CD4-positive, alpha-beta T cell (primary cell): ENCODE measurements at regions not wholly inside any gene's neighbourhood (a gene's known extent, or its start where the extent isn't known, plus 50 kb on each side); places are given as distances from the start of the nearest gene placed in this dataset.

Experiments used
- ATAC-seq: fragments of 200-7000 bp; cut with Tn5 transposase; one replicate; pipeline ENCODE4 v1.10.0; 2022; ENCODE audit warnings: mild to moderate bottlenecking; ENCODE audit not compliant: poor library complexity
- CTCF ChIA-PET: fragments of 350-600 bp; sonication (Branson Sonifier 250); formaldehyde crosslinking; loops from one replicate; lab custom pipeline; 2021; ENCODE audit warnings: antibody characterized with exemption, inconsistent platforms; lab: Charles Lee
- POLR2A ChIA-PET: fragments of 350-600 bp; sonication (Branson Sonifier 250); formaldehyde crosslinking; loops from one replicate; lab custom pipeline; 2021; ENCODE audit warnings: antibody characterized with exemption, inconsistent platforms; lab: Charles Lee
- DNase-seq, 14 experiments: peaks; one replicate each; pipeline ENCODE4 v3.0.0-alpha.2; 2013 to 2020; ENCODE audit warnings: mixed read lengths in 2 of 14
- H3K27ac ChIP-seq, 2 donors: one replicate each; pipeline versions ENCODE4 v1.5.1 to v1.7.0; 2013; ENCODE audit warnings: low read length in 2 of 2, low read depth in 1 of 2, mild to moderate bottlenecking in 1 of 2
- H3K27me3 ChIP-seq, 2 experiments: 1 replicate in 1 of 2; 2 replicates in 1 of 2; pipeline versions ENCODE4 v1.6.1 to v1.7.0; 2013; ENCODE audit warnings: low read length in 2 of 2, control low read depth in 1 of 2, mild to moderate bottlenecking in 1 of 2, moderate library complexity in 1 of 2; ENCODE audit not compliant: insufficient read depth in 2 of 2, control insufficient read depth in 1 of 2
- H3K36me3 ChIP-seq: one replicate; pipeline ENCODE4 v1.6.1; 2013; ENCODE audit warnings: low read length, control low read depth; ENCODE audit not compliant: insufficient read depth
- H3K4me1 ChIP-seq: one replicate; pipeline ENCODE4 v1.6.1; 2013; ENCODE audit warnings: low read length, control low read depth; ENCODE audit not compliant: insufficient read depth
- H3K4me3 ChIP-seq: one replicate; pipeline ENCODE4 v1.5.1; 2013; ENCODE audit warnings: mild to moderate bottlenecking, low read length, moderate library complexity
- H3K9me3 ChIP-seq, 2 experiments: 1 replicate in 1 of 2; 2 replicates in 1 of 2; pipeline versions ENCODE4 v1.6.1 to v1.7.0; 2013; ENCODE audit warnings: low read length in 2 of 2, mild to moderate bottlenecking in 2 of 2, control low read depth in 1 of 2, moderate library complexity in 1 of 2; ENCODE audit not compliant: control insufficient read depth in 1 of 2, insufficient read depth in 1 of 2
- H3K27ac Mint-ChIP-seq: one replicate; pipeline ENCODE4 v1.8.0; 2020; ENCODE audit warnings: mixed read lengths
- H3K27me3 Mint-ChIP-seq: one replicate; pipeline ENCODE4 v1.8.0; 2021; ENCODE audit warnings: mixed read lengths
- H3K36me3 Mint-ChIP-seq: one replicate; pipeline ENCODE4 v1.8.0; 2021; ENCODE audit warnings: low read depth, mixed read lengths
- H3K4me1 Mint-ChIP-seq: one replicate; pipeline ENCODE4 v1.8.0; 2021; ENCODE audit warnings: low read depth, mixed read lengths
- H3K4me3 Mint-ChIP-seq: one replicate; pipeline ENCODE4 v1.8.0; 2020; ENCODE audit warnings: mild to moderate bottlenecking, mixed read lengths
- H3K9me3 Mint-ChIP-seq: one replicate; pipeline ENCODE4 v1.8.0; 2020; ENCODE audit warnings: mixed read lengths
- intact Hi-C, 2 experiments: fragments of 100-400 bp; cut with DNase I in 1 of 2; cut with micrococcal nuclease in 1 of 2; formaldehyde crosslinking; loops; one replicate each; pipeline versions ENCODE4 v1.15.1 to v1.9.0; 2023 to 2025; cut with DNase I, micrococcal nuclease
- TF ChIP-seq, protein P1 (sequence below): fragments of 200-600 bp; IDR thresholded peaks from one replicate; pipeline ENCODE4 v1.8.0; 2022; ENCODE audit warnings: antibody characterized with exemption, mild to moderate bottlenecking

DNA sequence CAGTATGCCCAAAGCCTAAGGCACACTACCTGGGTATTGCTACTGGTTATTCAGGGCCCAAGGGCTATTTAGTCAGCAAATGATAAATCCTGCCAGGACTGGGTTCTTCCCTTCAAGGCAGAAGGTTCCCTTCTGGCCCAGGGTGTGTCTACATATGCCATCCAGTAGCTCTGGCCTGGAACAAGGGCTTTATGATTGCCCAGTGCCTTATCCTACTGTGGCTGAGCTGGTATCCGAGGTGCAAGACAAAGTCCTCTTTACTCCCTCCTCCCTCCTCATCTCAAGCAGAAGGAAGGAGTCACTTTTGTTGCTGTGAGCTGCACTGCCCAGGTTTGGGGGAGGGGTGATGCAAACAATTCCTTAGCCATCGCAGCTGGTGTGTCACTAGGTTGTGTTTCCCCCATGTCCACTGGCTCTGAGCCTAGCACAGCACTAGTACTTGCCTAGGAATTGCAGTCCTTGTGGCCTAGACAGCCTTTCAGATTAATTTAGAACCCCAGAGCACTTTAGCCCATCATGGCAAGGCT, 221.8 kb upstream of the TGFBR2 start:
- POLR2A ChIA-PET = no interaction called here
- CTCF ChIA-PET = no interaction called here

GRCh38 chr3:30393079-30393478, 213.3 kb upstream of the TGFBR2 start:
- intact Hi-C loops = no loop called here
- H3K27ac Mint-ChIP-seq = no peak overlapping the region
- H3K36me3 Mint-ChIP-seq = no peaks in the 10 kb centered on the region
- H3K27me3 Mint-ChIP-seq = no peaks in the 10 kb centered on the region
- Histone ChIP-seq H3K9me3 (no peaks in the 10 kb centered on the region), H3K27ac (no peak overlapping the region), H3K4me1 (no peaks in the 10 kb centered on the region), H3K4me3 (no peak overlapping the region), H3K27me3 (no peaks in the 10 kb centered on the region), H3K36me3 (no peaks in the 10 kb centered on the region)
- H3K4me3 Mint-ChIP-seq = no peak overlapping the region
- POLR2A ChIA-PET = no interaction called here
- H3K4me1 Mint-ChIP-seq = no peaks in the 10 kb centered on the region
- TF ChIP-seq, protein P1, sequence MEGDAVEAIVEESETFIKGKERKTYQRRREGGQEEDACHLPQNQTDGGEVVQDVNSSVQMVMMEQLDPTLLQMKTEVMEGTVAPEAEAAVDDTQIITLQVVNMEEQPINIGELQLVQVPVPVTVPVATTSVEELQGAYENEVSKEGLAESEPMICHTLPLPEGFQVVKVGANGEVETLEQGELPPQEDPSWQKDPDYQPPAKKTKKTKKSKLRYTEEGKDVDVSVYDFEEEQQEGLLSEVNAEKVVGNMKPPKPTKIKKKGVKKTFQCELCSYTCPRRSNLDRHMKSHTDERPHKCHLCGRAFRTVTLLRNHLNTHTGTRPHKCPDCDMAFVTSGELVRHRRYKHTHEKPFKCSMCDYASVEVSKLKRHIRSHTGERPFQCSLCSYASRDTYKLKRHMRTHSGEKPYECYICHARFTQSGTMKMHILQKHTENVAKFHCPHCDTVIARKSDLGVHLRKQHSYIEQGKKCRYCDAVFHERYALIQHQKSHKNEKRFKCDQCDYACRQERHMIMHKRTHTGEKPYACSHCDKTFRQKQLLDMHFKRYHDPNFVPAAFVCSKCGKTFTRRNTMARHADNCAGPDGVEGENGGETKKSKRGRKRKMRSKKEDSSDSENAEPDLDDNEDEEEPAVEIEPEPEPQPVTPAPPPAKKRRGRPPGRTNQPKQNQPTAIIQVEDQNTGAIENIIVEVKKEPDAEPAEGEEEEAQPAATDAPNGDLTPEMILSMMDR = no peak
- ATAC-seq (no peak), DNase-seq (no peak)
- no peaks in the 10 kb centered on the region for H3K9me3 Mint-ChIP-seq
- CTCF ChIA-PET = interaction anchor here (1.0 kb wide), 1 partner anchor 25 kb away, joined by 3 read pairs; no protein-coding TSS in a partner anchor

More for the DNA sequence above, 221.8 kb upstream of the TGFBR2 start:
- H3K36me3 ChIP-seq = no peaks in the 10 kb centered on the region
- peaks cover 0 to 5% of the 10 kb centered on the region in 2 experiments for H3K9me3 ChIP-seq
- H3K27me3 Mint-ChIP-seq = no peaks in the 10 kb centered on the region
- H3K27me3 ChIP-seq = no peaks in the 10 kb centered on the region
- H3K27ac Mint-ChIP-seq = no peak overlapping the region
- H3K4me1 ChIP-seq = no peaks in the 10 kb centered on the region
- DNase-seq (no peak), ATAC-seq (no peak)
- no peak overlapping the region for H3K4me3 ChIP-seq
- no peak overlapping the region for H3K4me3 Mint-ChIP-seq
- intact Hi-C loops = no loop called here
- H3K36me3 Mint-ChIP-seq = no peaks in the 10 kb centered on the region
- H3K27ac ChIP-seq = no peak overlapping the region
- H3K4me1 Mint-ChIP-seq = no peaks in the 10 kb centered on the region
- TF ChIP-seq, protein P1 = no peak
- H3K9me3 Mint-ChIP-seq = peaks cover 5% of the 10 kb centered on the region

DNA sequence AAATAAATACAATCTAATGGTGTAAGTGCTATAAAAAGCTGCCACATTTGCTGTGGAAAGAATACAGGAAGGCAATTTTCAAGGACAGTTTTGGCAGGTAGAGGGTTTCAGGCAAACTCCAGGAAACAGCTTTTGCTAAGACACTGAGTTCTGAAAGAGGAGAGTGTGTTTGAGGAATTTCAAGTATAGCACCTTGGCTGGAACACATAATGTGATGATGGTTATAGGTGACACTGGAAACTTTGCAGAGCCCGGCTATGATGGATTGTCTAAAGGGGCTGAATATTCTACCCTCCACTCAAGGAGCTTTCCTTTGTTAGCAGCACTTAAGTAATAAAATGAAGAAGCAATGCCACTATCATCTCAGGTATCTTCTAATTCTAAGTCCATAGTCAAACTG, 209.4 kb upstream of the TGFBR2 start:
- H3K27me3 Mint-ChIP-seq = no peaks in the 10 kb centered on the region
- Histone ChIP-seq H3K4me3 (no peak overlapping the region), H3K27me3 (no peaks in the 10 kb centered on the region), H3K4me1 (no peaks in the 10 kb centered on the region), H3K9me3 (no peaks in the 10 kb centered on the region), H3K36me3 (no peaks in the 10 kb centered on the region), H3K27ac (no peak overlapping the region)
- intact Hi-C loops = no loop called here
- no peaks in the 10 kb centered on the region for H3K9me3 Mint-ChIP-seq
- no peak overlapping the region for H3K27ac Mint-ChIP-seq
- H3K36me3 Mint-ChIP-seq = no peaks in the 10 kb centered on the region
- DNase-seq (no peak), ATAC-seq (no peak)
- POLR2A ChIA-PET = no interaction called here
- no peak overlapping the region for H3K4me3 Mint-ChIP-seq
- CTCF ChIA-PET = no interaction called here
- TF ChIP-seq, protein P1 = no peak
- H3K4me1 Mint-ChIP-seq = peaks cover 18% of the 10 kb centered on the region
